Activated CD4-positive, alpha-beta memory T cell treated with anti-CD3 and anti-CD28 coated beads for 36 hours (primary cell): ENCODE measurements at regions not wholly inside any gene's neighbourhood (a gene's known extent, or its start where the extent isn't known, plus 50 kb on each side); places are given as distances from the start of the nearest gene placed in this dataset.
"Not testable (repeated sequence)": the region's sequence is repeated elsewhere in the genome, so short reads cannot be mapped to it uniquely, and the experiment has no call there.

Experiments
- CTCF ChIA-PET: fragments of 350-600 bp; sonication (Branson Sonifier 250); formaldehyde crosslinking; loops from one replicate; lab custom pipeline; 2021; ENCODE audit warnings: antibody characterized with exemption, inconsistent platforms; lab: Charles Lee
- POLR2A ChIA-PET: fragments of 350-600 bp; sonication (Branson Sonifier 250); formaldehyde crosslinking; loops from one replicate; lab custom pipeline; 2021; ENCODE audit warnings: antibody characterized with exemption; lab: Charles Lee
- DNase-seq: peaks from one replicate; pipeline ENCODE4 v3.0.0-alpha.2; 2020
- H3K27ac Mint-ChIP-seq: one replicate; pipeline ENCODE4 v1.8.0; 2021; ENCODE audit warnings: mixed read lengths
- H3K27me3 Mint-ChIP-seq: one replicate; pipeline ENCODE4 v1.8.0; 2021; ENCODE audit warnings: mixed read lengths
- H3K36me3 Mint-ChIP-seq: one replicate; pipeline ENCODE4 v1.8.0; 2021; ENCODE audit warnings: mixed read lengths
- H3K4me1 Mint-ChIP-seq: one replicate; pipeline ENCODE4 v1.8.0; 2021; ENCODE audit warnings: low read depth, mixed read lengths
- H3K4me3 Mint-ChIP-seq: one replicate; pipeline ENCODE4 v1.8.0; 2021; ENCODE audit warnings: mild to moderate bottlenecking, mixed read lengths
- H3K9me3 Mint-ChIP-seq: one replicate; pipeline ENCODE4 v1.8.0; 2021; ENCODE audit warnings: mixed read lengths
- intact Hi-C: fragments of 100-400 bp; cut with micrococcal nuclease; formaldehyde crosslinking; loops from one replicate; pipeline ENCODE4 v1.15.1; 2023

GRCh38 chr2:19102696-19103423, 255.6 kb downstream of the OSR1 start:
- H3K27me3 Mint-ChIP-seq, result peaks cover 5% of the 10 kb centered on the region
- no peaks in the 10 kb centered on the region for H3K36me3 Mint-ChIP-seq
- peaks cover 2% of the 10 kb centered on the region for H3K9me3 Mint-ChIP-seq
- H3K27ac Mint-ChIP-seq, result no peak overlapping the region
- H3K4me1 Mint-ChIP-seq, result no peaks in the 10 kb centered on the region
- H3K4me3 Mint-ChIP-seq, result no peak overlapping the region
- ChIA-PET POLR2A (no interaction called here), CTCF (no interaction called here)
- intact Hi-C loops, result no loop called here
- DNase-seq, result no peak

- CTCF ChIA-PET, result no interaction called here
- Mint-ChIP-seq H3K4me3 (no peak overlapping the region), H3K27ac (no peak overlapping the region), H3K27me3 (peaks cover 3% of the 10 kb centered on the region), H3K4me1 (no peaks in the 10 kb centered on the region), H3K9me3 (peaks cover 2% of the 10 kb centered on the region), H3K36me3 (no peaks in the 10 kb centered on the region)
- no peak for DNase-seq
- POLR2A ChIA-PET, result no interaction called here
- intact Hi-C loops, result no loop called here
Observed at GRCh38 chr2:19101968-19102367, 256.5 kb downstream of the OSR1 start.

GRCh38 chr2:19100570-19100969, 257.9 kb downstream of the OSR1 start:
- Mint-ChIP-seq H3K4me3 (no peak overlapping the region), H3K27ac (no peak overlapping the region), H3K36me3 (no peaks in the 10 kb centered on the region), H3K27me3 (no peaks in the 10 kb centered on the region), H3K9me3 (peaks cover 1% of the 10 kb centered on the region), H3K4me1 (no peaks in the 10 kb centered on the region)
- no peak for DNase-seq
- intact Hi-C loops, result no loop called here
- CTCF ChIA-PET, result no interaction called here
- POLR2A ChIA-PET, result no interaction called here

DNA sequence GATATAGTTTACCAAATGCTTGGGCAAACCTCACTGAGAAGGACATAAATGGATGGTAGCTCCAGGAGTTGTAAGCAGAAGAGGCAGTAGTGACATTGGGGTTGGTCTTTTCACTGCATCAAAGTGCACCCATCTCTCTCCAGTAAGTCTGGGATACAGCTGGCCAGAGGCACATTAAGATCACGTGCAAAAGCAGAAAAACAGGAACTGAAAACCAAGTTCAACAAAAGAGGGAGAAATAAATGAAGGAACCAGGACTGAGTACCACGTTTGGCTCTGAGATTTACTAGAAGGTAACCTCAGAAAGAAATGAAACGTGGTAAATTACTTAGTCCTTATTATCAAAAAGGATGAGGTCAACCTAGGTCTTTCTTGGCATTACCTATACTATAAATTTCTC, 259.2 kb downstream of the OSR1 start:
- Mint-ChIP-seq H3K4me1 (no peaks in the 10 kb centered on the region), H3K27ac (no peak overlapping the region), H3K36me3 (peaks cover 1% of the 10 kb centered on the region), H3K4me3 (no peak overlapping the region), H3K9me3 (peaks cover 5% of the 10 kb centered on the region), H3K27me3 (no peaks in the 10 kb centered on the region)
- intact Hi-C loops, result no loop called here
- POLR2A ChIA-PET, result no interaction called here
- DNase-seq, result no peak
- CTCF ChIA-PET, result no interaction called here

DNA sequence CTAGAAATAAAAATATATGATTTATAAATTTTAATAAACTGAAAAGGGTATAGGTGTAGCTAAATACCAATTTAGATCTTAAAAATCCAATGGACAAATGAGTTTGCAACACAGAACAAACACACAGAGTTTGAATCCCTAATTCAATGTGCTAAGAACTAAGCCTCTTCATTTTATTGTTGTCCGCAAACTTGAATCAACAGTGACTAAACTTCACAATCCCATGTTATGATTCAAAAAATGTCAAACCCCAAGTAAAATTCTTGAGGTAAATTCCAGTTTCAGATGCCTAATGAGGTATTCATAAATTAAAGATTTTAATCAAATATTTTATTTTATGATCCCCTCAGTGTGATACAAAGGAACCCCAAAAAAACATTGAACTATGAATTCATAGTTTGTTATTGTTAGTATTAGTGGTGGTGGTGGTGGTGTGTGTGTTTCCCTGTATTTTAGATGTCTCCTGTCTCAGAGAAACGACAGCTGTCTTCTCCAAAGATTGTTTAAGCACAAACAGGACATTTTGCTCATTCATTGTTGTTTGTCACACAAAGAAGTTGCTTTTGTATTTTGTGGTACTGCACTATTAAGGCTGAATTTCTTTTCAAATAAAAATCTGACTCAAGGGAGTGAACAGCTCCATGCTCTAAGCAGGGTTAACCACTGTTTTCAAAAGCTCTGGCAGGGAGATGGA, 259.8 kb downstream of the OSR1 start:
- Mint-ChIP-seq H3K36me3 (peaks cover 1% of the 10 kb centered on the region), H3K4me3 (no peak overlapping the region), H3K9me3 (peaks cover 7% of the 10 kb centered on the region), H3K4me1 (no peaks in the 10 kb centered on the region), H3K27me3 (no peaks in the 10 kb centered on the region), H3K27ac (no peak overlapping the region)
- POLR2A ChIA-PET, result no interaction called here
- CTCF ChIA-PET, result no interaction called here
- intact Hi-C loops, result no loop called here
- no peak for DNase-seq

DNA sequence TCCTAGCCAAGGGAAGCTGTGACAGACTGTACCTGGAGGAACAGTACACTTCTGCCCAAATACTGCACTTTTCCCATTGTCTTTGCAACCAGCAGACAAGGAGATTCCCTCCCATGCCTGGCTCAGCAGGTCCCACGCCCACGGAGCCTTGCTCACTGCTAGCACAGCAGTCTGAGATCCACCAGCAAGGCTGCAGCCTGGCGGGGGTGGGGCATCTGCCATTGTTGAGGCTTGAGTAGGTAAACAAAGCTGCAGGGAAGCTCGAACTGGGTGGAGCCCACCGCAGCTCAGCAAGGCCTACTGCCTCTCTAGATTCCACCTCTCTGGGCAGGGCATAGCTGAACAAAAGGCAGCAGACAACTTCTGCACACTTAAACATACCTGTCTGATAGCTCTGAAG, 268.9 kb downstream of the OSR1 start:
- CTCF ChIA-PET, H3K27ac Mint-ChIP-seq: not testable (repeated sequence)

DNA sequence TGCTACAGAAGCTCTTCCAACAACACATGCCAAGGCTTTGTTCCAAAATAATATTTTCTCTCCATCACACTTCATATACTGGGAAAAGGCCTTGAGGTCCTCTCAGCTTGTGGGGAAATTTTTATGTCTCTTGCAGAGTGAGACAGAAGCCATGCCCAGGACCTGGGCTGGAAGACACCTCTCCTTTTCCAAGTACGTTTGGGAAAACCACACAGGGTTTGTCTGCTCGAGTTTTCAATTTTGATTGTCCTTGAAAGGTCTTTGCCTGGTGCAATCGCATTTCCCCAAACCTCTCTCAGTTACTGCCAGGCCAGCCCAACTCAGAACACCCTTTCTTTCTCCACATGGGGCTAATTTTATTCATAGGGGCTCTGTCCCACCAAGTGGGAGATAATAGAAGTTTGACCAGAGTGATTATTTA, 272.2 kb downstream of the OSR1 start:
- DNase-seq, result no peak
- ChIA-PET CTCF (no interaction called here), POLR2A (no interaction called here)
- Mint-ChIP-seq H3K27ac (no peak overlapping the region), H3K27me3 (no peaks in the 10 kb centered on the region), H3K9me3 (peaks cover 8% of the 10 kb centered on the region), H3K36me3 (peaks cover 6% of the 10 kb centered on the region), H3K4me1 (no peaks in the 10 kb centered on the region), H3K4me3 (no peak overlapping the region)
- intact Hi-C loops, result no loop called here

More for the DNA sequence above, 268.9 kb downstream of the OSR1 start:
- H3K36me3 Mint-ChIP-seq, intact Hi-C loops, H3K27me3 Mint-ChIP-seq, DNase-seq, H3K4me3 Mint-ChIP-seq, H3K4me1 Mint-ChIP-seq: not testable (repeated sequence)
- H3K9me3 Mint-ChIP-seq, result peaks cover 24% of the 10 kb centered on the region
- POLR2A ChIA-PET, result interaction anchor here (0.6 kb wide), 1 partner anchor 8 kb away, joined by 3 read pairs; no protein-coding TSS in a partner anchor

- no peak for DNase-seq
- H3K27me3 Mint-ChIP-seq, result no peaks in the 10 kb centered on the region
- H3K4me1 Mint-ChIP-seq, result no peaks in the 10 kb centered on the region
- peaks cover 3% of the 10 kb centered on the region for H3K9me3 Mint-ChIP-seq
- ChIA-PET POLR2A (no interaction called here), CTCF (no interaction called here)
- no peak overlapping the region for H3K4me3 Mint-ChIP-seq
- intact Hi-C loops, result no loop called here
- no peak overlapping the region for H3K27ac Mint-ChIP-seq
- H3K36me3 Mint-ChIP-seq, result no peaks in the 10 kb centered on the region
Observed at GRCh38 chr2:19078709-19079108, 279.7 kb downstream of the OSR1 start.

- no peaks in the 10 kb centered on the region for H3K27me3 Mint-ChIP-seq
- H3K9me3 Mint-ChIP-seq, result no peaks in the 10 kb centered on the region
- no peaks in the 10 kb centered on the region for H3K36me3 Mint-ChIP-seq
- DNase-seq, result no peak
- H3K4me3 Mint-ChIP-seq, result no peak overlapping the region
- intact Hi-C loops, result no loop called here
- ChIA-PET POLR2A (no interaction called here), CTCF (no interaction called here)
- H3K27ac Mint-ChIP-seq, result no peak overlapping the region
- no peaks in the 10 kb centered on the region for H3K4me1 Mint-ChIP-seq
Observed at GRCh38 chr2:19073522-19073921, 284.9 kb downstream of the OSR1 start.

GRCh38 chr2:19072161-19072560, 286.3 kb downstream of the OSR1 start:
- no peak for DNase-seq
- intact Hi-C loops, result no loop called here
- Mint-ChIP-seq H3K27me3 (no peaks in the 10 kb centered on the region), H3K9me3 (no peaks in the 10 kb centered on the region), H3K4me1 (no peaks in the 10 kb centered on the region), H3K36me3 (no peaks in the 10 kb centered on the region), H3K27ac (no peak overlapping the region), H3K4me3 (no peak overlapping the region)
- CTCF ChIA-PET, result no interaction called here
- POLR2A ChIA-PET, result no interaction called here

- Mint-ChIP-seq H3K36me3 (no peaks in the 10 kb centered on the region), H3K27ac (no peak overlapping the region), H3K4me1 (no peaks in the 10 kb centered on the region), H3K27me3 (no peaks in the 10 kb centered on the region), H3K9me3 (no peaks in the 10 kb centered on the region), H3K4me3 (no peak overlapping the region)
- intact Hi-C loops, result no loop called here
- POLR2A ChIA-PET, result no interaction called here
- CTCF ChIA-PET, result no interaction called here
- no peak for DNase-seq
Observed at GRCh38 chr2:19070886-19071285, 287.5 kb downstream of the OSR1 start.

DNA sequence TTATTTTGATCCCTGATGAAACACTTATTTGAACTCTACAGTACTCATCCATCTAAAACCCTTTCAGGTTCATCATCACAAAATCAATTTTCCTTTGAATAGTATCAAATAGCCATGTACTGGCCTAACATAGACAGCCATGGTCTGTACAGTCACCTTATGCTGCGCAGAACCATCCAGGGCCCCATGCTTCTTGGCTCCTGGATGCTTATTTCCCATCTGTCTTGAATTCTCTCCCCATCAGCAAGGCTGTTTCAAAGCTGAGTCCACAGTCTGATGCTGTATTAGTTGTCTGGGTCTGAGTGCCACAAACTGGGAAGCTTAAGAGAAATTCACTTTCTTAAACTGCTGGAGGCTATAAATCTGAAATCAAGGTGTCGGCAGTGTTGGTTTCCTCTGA, 290.2 kb downstream of the OSR1 start:
- no peaks in the 10 kb centered on the region for H3K36me3 Mint-ChIP-seq
- ChIA-PET CTCF (no interaction called here), POLR2A (no interaction called here)
- no peaks in the 10 kb centered on the region for H3K9me3 Mint-ChIP-seq
- no peaks in the 10 kb centered on the region for H3K4me1 Mint-ChIP-seq
- H3K27ac Mint-ChIP-seq, result no peak overlapping the region
- H3K4me3 Mint-ChIP-seq, result no peak overlapping the region
- no peak for DNase-seq
- H3K27me3 Mint-ChIP-seq, result no peaks in the 10 kb centered on the region
- intact Hi-C loops, result no loop called here

GRCh38 chr2:19062370-19062769, 296.1 kb downstream of the OSR1 start:
- intact Hi-C loops, result no loop called here
- Mint-ChIP-seq H3K27me3 (no peaks in the 10 kb centered on the region), H3K4me1 (no peaks in the 10 kb centered on the region), H3K4me3 (no peak overlapping the region), H3K27ac (no peak overlapping the region), H3K36me3 (no peaks in the 10 kb centered on the region), H3K9me3 (no peaks in the 10 kb centered on the region)
- no peak for DNase-seq
- POLR2A ChIA-PET, result no interaction called here
- CTCF ChIA-PET, result no interaction called here
